ENCODE measurements at regions not wholly inside any gene's neighbourhood (a gene's known extent, or its start where the extent isn't known, plus 50 kb on each side); places are given as distances from the start of the nearest gene placed in this dataset.

GRCh38 chr4:136985683-136986082 is 546.6 kb downstream of the PCDH18 start:
- TF ChIP-seq CTCF (IDR thresholded peaks at IDR 0.05; ENCODE audit: low read length) (no peak), EZH2 (IDR thresholded peaks at IDR 0.05; ENCODE audit: borderline replicate concordance, low read length) (no peak)

Measured in OCI-LY1 (cell line).